IPS-11a (cell line): ENCODE measurements at regions not wholly inside any gene's neighbourhood (a gene's known extent, or its start where the extent isn't known, plus 50 kb on each side); places are given as distances from the start of the nearest gene placed in this dataset.
"Not testable (repeated sequence)": the region's sequence is repeated elsewhere in the genome, so short reads cannot be mapped to it uniquely, and the experiment has no call there.

Source experiments
- H3K4me3 ChIP-seq: one replicate; pipeline ENCODE4 v1.5.1; 2013; ENCODE audit warnings: low read depth, low read length, control low read depth

GRCh38 chr12:97968641-97969197 lies 506.1 kb downstream of the RMST start:
- H3K4me3 ChIP-seq = no peak overlapping the region

GRCh38 chr12:97977870-97978405 lies 515.3 kb downstream of the RMST start:
- no peak overlapping the region for H3K4me3 ChIP-seq

GRCh38 chr12:97982684-97983083 lies 520.1 kb downstream of the RMST start:
- H3K4me3 ChIP-seq = no peak overlapping the region

- H3K4me3 ChIP-seq = no peak overlapping the region
These were observed 521.2 kb downstream of the RMST start for GRCh38 chr12:97983796-97984195.

- H3K4me3 ChIP-seq = no peak overlapping the region
These were observed 521.8 kb downstream of the RMST start for GRCh38 chr12:97984436-97984835.

GRCh38 chr12:97984974-97985580 lies 522.5 kb downstream of the RMST start:
- no peak overlapping the region for H3K4me3 ChIP-seq

GRCh38 chr12:97985834-97986233 lies 523.2 kb downstream of the RMST start:
- H3K4me3 ChIP-seq = no peak overlapping the region

- H3K4me3 ChIP-seq = not testable (repeated sequence)
These were observed 526.0 kb downstream of the RMST start for GRCh38 chr12:97988588-97988987.

GRCh38 chr12:97989366-97989940 lies 525.9 kb upstream of the TMPO start:
- H3K4me3 ChIP-seq = no peak overlapping the region

GRCh38 chr12:97994746-97995484 lies 520.5 kb upstream of the TMPO start:
- no peak overlapping the region for H3K4me3 ChIP-seq

GRCh38 chr12:97995559-97995958 lies 519.8 kb upstream of the TMPO start:
- no peak overlapping the region for H3K4me3 ChIP-seq

- H3K4me3 ChIP-seq = no peak overlapping the region
These were observed 514.0 kb upstream of the TMPO start for GRCh38 chr12:98001430-98001829.

- H3K4me3 ChIP-seq = no peak overlapping the region
These were observed 512.4 kb upstream of the TMPO start for GRCh38 chr12:98002887-98003493.

- H3K4me3 ChIP-seq = no peak overlapping the region
These were observed 507.4 kb upstream of the TMPO start for GRCh38 chr12:98007963-98008362.

GRCh38 chr12:98013560-98013959 lies 501.8 kb upstream of the TMPO start:
- no peak overlapping the region for H3K4me3 ChIP-seq

- no peak overlapping the region for H3K4me3 ChIP-seq
These were observed 496.6 kb upstream of the TMPO start for GRCh38 chr12:98018836-98019235.

GRCh38 chr12:98020376-98020775 lies 495.0 kb upstream of the TMPO start:
- no peak overlapping the region for H3K4me3 ChIP-seq

- H3K4me3 ChIP-seq = no peak overlapping the region
These were observed 492.4 kb upstream of the TMPO start for GRCh38 chr12:98022961-98023360.

- H3K4me3 ChIP-seq = no peak overlapping the region
These were observed 477.8 kb upstream of the TMPO start for GRCh38 chr12:98037401-98038140.

- no peak overlapping the region for H3K4me3 ChIP-seq
These were observed 472.7 kb upstream of the TMPO start for GRCh38 chr12:98042668-98043067.

GRCh38 chr12:98045395-98045794 lies 470.0 kb upstream of the TMPO start:
- no peak overlapping the region for H3K4me3 ChIP-seq
